ENCODE measurements at regions not wholly inside any gene's neighbourhood (a gene's known extent, or its start where the extent isn't known, plus 50 kb on each side); places are given as distances from the start of the nearest gene placed in this dataset.

GRCh38 chr6:40810171-40810570, 223.0 kb upstream of the LRFN2 start:
- Histone ChIP-seq H3K4me3 (no peak overlapping the region), H3K36me3 (replicated peaks) (no peaks in the 10 kb centered on the region)
- in situ Hi-C loops (cut with MboI; ENCODE audit: low sequenced_read_pairs), result no loop called here

GRCh38 chr6:40809627-40810026, 222.5 kb upstream of the LRFN2 start:
- H3K4me1 ChIP-seq, result no peaks in the 10 kb centered on the region
- no peak for DNase-seq (ENCODE audit: low spot score in 2 of 2)
- no peaks in the 10 kb centered on the region for H3K36me3 ChIP-seq (replicated peaks)
- no peak overlapping the region for H3K4me3 ChIP-seq
- no peaks in the 10 kb centered on the region for H3K27me3 ChIP-seq (ENCODE audit: low read depth)
- no peaks in the 10 kb centered on the region for H3K9me3 ChIP-seq
- in situ Hi-C loops (cut with MboI; ENCODE audit: low sequenced_read_pairs), result no loop called here

More at GRCh38 chr6:40810171-40810570, 223.0 kb upstream of the LRFN2 start:
- no peak for DNase-seq (ENCODE audit: low spot score in 2 of 2)
- Histone ChIP-seq H3K9me3 (no peaks in the 10 kb centered on the region), H3K27me3 (ENCODE audit: low read depth) (no peaks in the 10 kb centered on the region), H3K4me1 (no peaks in the 10 kb centered on the region)

- no peak overlapping the region for H3K4me3 ChIP-seq
- in situ Hi-C loops (cut with MboI; ENCODE audit: low sequenced_read_pairs), result no loop called here
- no peaks in the 10 kb centered on the region for H3K9me3 ChIP-seq
- DNase-seq (ENCODE audit: low spot score in 2 of 2), result no peak
- H3K4me1 ChIP-seq, result no peaks in the 10 kb centered on the region
- H3K36me3 ChIP-seq (replicated peaks), result no peaks in the 10 kb centered on the region
- H3K27me3 ChIP-seq (ENCODE audit: low read depth), result no peaks in the 10 kb centered on the region
Measured at GRCh38 chr6:40807484-40807883, 220.3 kb upstream of the LRFN2 start.

DNA sequence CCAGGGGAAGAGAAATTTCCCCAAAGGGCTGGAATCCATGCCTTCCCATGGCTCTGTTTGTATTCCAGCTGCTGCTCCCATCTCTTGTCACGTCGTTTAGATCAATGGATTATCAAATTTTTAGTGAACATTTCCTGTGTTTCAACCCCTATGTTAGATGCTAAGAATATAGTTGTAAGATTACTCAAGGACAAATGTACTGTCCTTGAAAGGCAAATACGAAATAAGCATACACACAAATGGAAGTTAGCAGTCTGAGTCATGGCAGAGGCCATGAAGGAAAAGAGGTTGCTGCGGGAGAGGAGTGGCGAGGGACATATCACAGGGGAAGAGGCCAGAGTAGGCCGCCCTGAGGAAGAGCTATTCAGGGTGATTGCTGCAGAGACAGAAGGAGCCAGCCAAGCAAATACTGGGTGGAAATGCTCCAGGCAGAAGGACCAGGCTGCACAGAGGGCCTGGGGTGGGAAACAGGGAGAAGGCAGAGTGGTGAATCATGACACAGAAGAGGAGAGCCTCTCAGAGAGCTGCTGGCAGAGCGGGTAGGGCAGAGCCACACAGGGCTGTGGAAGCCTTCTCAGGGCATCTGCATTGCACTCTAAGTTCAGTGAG, 219.2 kb upstream of the LRFN2 start:
- in situ Hi-C loops (cut with MboI; ENCODE audit: low sequenced_read_pairs), result no loop called here
- Histone ChIP-seq H3K4me3 (no peak overlapping the region), H3K9me3 (no peaks in the 10 kb centered on the region), H3K4me1 (no peaks in the 10 kb centered on the region), H3K27me3 (ENCODE audit: low read depth) (no peaks in the 10 kb centered on the region), H3K36me3 (replicated peaks) (no peaks in the 10 kb centered on the region)
- DNase-seq (ENCODE audit: low spot score in 2 of 2), result no peak

DNA sequence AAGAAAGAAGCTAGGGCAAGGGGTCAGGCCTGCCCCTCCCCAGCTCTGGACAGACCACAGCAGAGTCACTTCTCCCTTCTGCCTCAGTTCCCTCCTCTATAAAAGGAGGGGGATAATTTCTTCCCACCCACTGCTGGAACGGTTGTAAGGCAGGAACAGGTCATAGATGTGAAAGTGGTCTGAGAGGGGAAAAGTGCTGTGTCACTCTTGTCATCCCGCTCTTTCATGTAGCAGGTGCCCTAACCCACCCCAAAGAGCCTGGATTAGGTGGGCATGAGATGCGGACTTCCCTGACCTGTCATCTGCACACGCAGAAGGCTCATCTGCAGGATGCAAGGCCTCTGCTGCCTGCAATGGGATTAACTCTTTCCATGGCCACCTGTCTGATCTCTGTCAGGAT, 218.2 kb upstream of the LRFN2 start:
- H3K4me1 ChIP-seq, result no peaks in the 10 kb centered on the region
- DNase-seq (ENCODE audit: low spot score in 2 of 2), result no peak

DNA sequence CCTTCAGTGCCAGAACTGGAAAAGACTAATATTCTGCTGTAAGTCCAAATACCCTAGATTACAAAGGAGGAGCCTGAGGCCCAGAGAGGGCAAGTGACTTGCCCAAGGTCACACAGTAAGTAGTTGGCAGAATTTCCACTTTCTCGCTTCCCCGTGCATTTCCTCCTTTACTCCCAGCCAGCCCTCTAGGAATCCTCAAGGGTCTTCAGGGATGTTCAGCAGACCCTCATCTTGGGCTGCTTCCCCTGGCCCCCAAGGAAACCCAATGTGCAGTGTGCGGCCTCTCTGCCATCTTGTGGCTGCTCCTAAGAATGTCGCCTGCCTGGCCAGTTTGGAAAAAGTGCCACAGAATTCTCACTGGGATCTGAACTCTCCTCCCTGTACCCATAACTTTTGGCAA, 217.7 kb upstream of the LRFN2 start:
- Histone ChIP-seq H3K4me1 (no peaks in the 10 kb centered on the region), H3K9me3 (no peaks in the 10 kb centered on the region), H3K36me3 (replicated peaks) (no peaks in the 10 kb centered on the region), H3K27me3 (ENCODE audit: low read depth) (no peaks in the 10 kb centered on the region), H3K4me3 (no peak overlapping the region)
- in situ Hi-C loops (cut with MboI; ENCODE audit: low sequenced_read_pairs), result no loop called here
- DNase-seq (ENCODE audit: low spot score in 2 of 2), result no peak

More for the DNA sequence above, 218.2 kb upstream of the LRFN2 start:
- Histone ChIP-seq H3K4me3 (no peak overlapping the region), H3K9me3 (no peaks in the 10 kb centered on the region), H3K36me3 (replicated peaks) (no peaks in the 10 kb centered on the region), H3K27me3 (ENCODE audit: low read depth) (no peaks in the 10 kb centered on the region)
- in situ Hi-C loops (cut with MboI; ENCODE audit: low sequenced_read_pairs), result no loop called here

DNA sequence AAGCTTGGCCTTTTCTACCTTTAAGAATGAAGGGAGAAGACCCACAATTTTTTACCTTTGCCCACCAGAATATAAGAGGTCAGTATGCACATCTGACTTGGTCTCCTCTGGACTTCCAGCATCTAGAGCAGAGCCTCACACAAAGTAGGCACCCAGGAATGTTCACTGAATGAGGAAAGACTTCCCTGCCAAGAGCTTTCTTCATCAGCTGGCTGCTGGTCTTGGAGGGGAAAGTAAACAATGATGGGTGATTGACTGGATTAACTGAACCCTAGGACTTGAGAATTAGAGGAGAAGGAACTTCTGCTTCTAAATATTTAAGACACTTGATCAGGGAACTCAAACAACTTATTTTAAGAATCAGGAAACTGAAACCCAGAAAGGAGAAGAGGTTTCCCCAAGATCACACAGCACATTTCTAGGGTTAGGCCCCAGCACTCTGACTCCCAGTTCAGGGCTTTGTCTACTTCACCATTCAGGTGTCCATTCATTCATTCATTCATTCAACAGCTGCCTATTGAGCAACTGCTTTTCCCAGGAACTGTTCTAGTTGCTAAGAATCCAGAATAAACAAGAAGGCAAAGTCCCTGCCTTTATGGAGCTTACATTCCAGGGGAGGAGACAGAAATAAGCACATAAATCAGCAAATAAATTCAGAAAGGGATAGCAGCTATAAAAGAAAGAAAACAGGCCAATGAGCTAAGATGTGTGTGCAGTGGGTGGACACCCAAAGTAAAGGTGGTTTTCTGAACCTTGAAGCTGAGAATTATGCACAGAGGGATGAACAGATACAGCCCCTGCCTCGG, 216.9 kb upstream of the LRFN2 start:
- no peaks in the 10 kb centered on the region for H3K36me3 ChIP-seq (replicated peaks)
- no peak for DNase-seq (ENCODE audit: low spot score in 2 of 2)
- H3K4me1 ChIP-seq, result no peaks in the 10 kb centered on the region
- in situ Hi-C loops (cut with MboI; ENCODE audit: low sequenced_read_pairs), result no loop called here
- H3K4me3 ChIP-seq, result no peak overlapping the region
- H3K27me3 ChIP-seq (ENCODE audit: low read depth), result no peaks in the 10 kb centered on the region
- no peaks in the 10 kb centered on the region for H3K9me3 ChIP-seq

GRCh38 chr6:40802481-40802880, 215.3 kb upstream of the LRFN2 start:
- no peak overlapping the region for H3K4me3 ChIP-seq
- H3K27me3 ChIP-seq (ENCODE audit: low read depth), result no peaks in the 10 kb centered on the region
- DNase-seq (ENCODE audit: low spot score in 2 of 2), result no peak
- no peaks in the 10 kb centered on the region for H3K9me3 ChIP-seq
- no peaks in the 10 kb centered on the region for H3K36me3 ChIP-seq (replicated peaks)
- in situ Hi-C loops (cut with MboI; ENCODE audit: low sequenced_read_pairs), result no loop called here
- no peaks in the 10 kb centered on the region for H3K4me1 ChIP-seq

DNA sequence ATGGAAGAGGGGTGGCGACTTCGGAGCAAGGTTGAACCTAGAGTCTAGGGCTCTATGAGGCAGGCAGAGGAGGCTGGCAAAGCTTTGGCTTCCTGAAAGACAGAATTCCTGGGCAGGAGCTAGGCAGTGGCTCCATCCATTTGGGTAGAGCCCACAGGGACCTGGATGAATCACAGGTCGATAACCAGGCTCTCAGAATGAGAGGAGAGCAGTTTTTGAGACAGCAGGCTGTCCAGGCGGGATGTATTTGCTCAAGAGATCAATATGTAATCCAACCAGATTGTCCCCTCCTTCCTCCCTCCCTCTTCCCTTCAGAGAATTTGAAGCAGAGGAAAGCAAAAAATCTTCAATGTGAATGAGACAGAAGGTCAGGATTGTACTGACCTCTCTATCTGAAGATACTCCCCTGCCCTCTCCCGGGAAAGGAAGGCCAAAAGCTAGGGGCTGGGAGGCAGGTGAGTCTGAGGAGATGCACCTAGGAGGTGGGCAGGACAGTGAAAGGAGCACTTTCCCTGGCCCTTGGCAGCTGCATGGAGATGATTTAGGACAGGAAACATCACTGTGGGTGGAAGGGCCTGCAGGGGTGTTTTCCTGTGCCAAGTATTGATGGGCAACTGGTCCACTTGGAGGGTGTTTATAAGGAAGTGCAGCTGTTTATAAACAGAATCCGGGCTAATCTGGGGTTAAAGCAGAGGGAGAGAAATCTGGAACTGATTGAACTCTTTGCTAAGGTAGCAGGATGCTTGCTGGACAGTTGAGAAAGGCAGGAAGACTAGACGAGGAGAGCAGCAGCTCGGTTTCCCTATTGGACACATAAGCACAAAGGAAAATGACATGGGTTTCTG, 212.4 kb upstream of the LRFN2 start:
- Histone ChIP-seq H3K4me3 (no peak overlapping the region), H3K27me3 (ENCODE audit: low read depth) (no peaks in the 10 kb centered on the region), H3K4me1 (no peaks in the 10 kb centered on the region), H3K36me3 (replicated peaks) (no peaks in the 10 kb centered on the region), H3K9me3 (no peaks in the 10 kb centered on the region)
- in situ Hi-C loops (cut with MboI; ENCODE audit: low sequenced_read_pairs), result no loop called here
- no peak for DNase-seq (ENCODE audit: low spot score in 2 of 2)

DNA sequence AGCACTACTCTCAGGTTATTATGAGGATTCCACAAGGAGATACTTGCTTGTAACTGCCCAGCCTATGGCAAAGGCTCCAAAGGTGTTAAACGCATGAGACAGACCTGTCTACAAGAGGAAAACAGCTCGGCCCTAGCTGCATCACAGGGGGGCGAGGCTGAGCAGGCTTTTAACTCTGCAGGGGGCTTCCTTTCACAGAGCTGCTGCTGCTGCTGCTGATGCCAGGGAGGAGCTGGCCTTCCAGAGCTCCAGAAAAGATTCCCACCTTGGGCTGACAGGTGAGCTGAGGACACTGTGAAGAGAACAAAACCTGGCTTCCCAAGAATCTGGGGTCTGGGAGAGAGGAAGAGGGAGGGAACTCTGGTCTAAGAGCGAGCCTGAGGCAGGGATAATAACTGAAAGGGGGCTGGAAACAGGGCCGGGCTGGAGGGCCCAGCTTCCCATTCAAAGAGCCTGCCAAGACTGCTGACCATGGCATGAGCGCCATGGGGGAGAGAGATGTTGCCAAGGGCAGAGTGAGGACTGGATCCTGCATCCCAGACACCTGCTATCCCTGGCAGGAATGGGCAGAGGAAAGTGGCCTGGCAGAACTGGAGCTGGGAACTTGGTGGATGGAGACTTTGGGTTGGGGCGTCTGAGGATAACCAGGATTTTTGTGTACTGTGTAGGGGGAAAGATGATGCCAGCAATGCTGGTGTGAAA, 211.1 kb upstream of the LRFN2 start:
- no peak for DNase-seq (ENCODE audit: low spot score in 2 of 2)
- Histone ChIP-seq H3K36me3 (replicated peaks) (no peaks in the 10 kb centered on the region), H3K9me3 (no peaks in the 10 kb centered on the region), H3K27me3 (ENCODE audit: low read depth) (no peaks in the 10 kb centered on the region), H3K4me3 (no peak overlapping the region), H3K4me1 (no peaks in the 10 kb centered on the region)
- in situ Hi-C loops (cut with MboI; ENCODE audit: low sequenced_read_pairs), result no loop called here

- Histone ChIP-seq H3K4me3 (no peak overlapping the region), H3K27me3 (ENCODE audit: low read depth) (no peaks in the 10 kb centered on the region), H3K36me3 (replicated peaks) (no peaks in the 10 kb centered on the region), H3K4me1 (no peaks in the 10 kb centered on the region), H3K9me3 (no peaks in the 10 kb centered on the region)
- DNase-seq (ENCODE audit: low spot score in 2 of 2), result no peak
- in situ Hi-C loops (cut with MboI; ENCODE audit: low sequenced_read_pairs), result no loop called here
Measured at GRCh38 chr6:40796260-40797221, 209.4 kb upstream of the LRFN2 start.

DNA sequence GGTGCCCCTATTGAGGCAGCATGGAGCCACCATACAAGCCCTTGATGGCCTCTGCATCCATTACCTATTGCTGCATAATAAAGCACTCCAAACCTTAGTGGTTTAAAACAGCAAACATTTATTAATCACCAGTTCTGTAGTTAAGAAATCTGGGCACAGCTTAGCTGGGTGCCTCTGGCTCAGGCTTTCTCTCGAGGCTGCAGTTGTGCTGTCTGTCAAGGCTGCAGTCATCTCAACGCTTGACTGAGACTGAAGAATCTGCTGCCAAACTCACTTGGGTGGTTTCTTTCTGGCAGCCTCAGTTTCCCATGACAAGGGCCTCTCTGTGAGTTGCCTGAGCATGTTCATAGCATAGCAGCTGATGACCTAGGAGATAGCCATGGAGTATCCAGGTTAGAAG, 207.4 kb upstream of the LRFN2 start:
- no peaks in the 10 kb centered on the region for H3K27me3 ChIP-seq (ENCODE audit: low read depth)
- DNase-seq (ENCODE audit: low spot score in 2 of 2), result no peak
- in situ Hi-C loops (cut with MboI; ENCODE audit: low sequenced_read_pairs), result no loop called here
- H3K36me3 ChIP-seq (replicated peaks), result no peaks in the 10 kb centered on the region
- H3K4me3 ChIP-seq, result no peak overlapping the region
- no peaks in the 10 kb centered on the region for H3K4me1 ChIP-seq
- H3K9me3 ChIP-seq, result no peaks in the 10 kb centered on the region

GRCh38 chr6:40792183-40792582, 205.0 kb upstream of the LRFN2 start:
- in situ Hi-C loops (cut with MboI; ENCODE audit: low sequenced_read_pairs), result no loop called here
- Histone ChIP-seq H3K9me3 (no peaks in the 10 kb centered on the region), H3K27me3 (ENCODE audit: low read depth) (0 out of 2 replicates have a peak, but pooled peaks cover 2% of the 10 kb centered on the region), H3K4me3 (no peak overlapping the region), H3K36me3 (replicated peaks) (no peaks in the 10 kb centered on the region), H3K4me1 (no peaks in the 10 kb centered on the region)
- no peak for DNase-seq (ENCODE audit: low spot score in 2 of 2)
